Right lobe of liver (tissue), 4 donors: ENCODE measurements at regions not wholly inside any gene's neighbourhood (a gene's known extent, or its start where the extent isn't known, plus 50 kb on each side); places are given as distances from the start of the nearest gene placed in this dataset.

Experiments
- CTCF ChIP-seq, 4 donors: fragments of 200-600 bp in 3 of 4; fragments of 450-650 bp in 1 of 4; IDR thresholded peaks; one replicate each; pipeline versions ENCODE4 v1.5.1 to v1.8.0; 2016 to 2022; ENCODE audit warnings: antibody characterized with exemption in 4 of 4, mild to moderate bottlenecking in 2 of 4
- POLR2A ChIP-seq: fragments of 450-650 bp; IDR thresholded peaks from one replicate; pipeline ENCODE4 v1.6.1; 2017; ENCODE audit warnings: antibody characterized with exemption, mild to moderate bottlenecking
- donor health status: DM: no; HTN: no; CAD: no.
- donor health status: DM: no; HTN: no; CAD: no.
- donor health status: DM: no; HTN: yes; CAD: no.

GRCh38 chr12:88955531-88955930, 375.3 kb upstream of the KITLG start:
- TF ChIP-seq CTCF (IDR thresholded peaks at IDR 0.05), result no peak
- no peak for TF ChIP-seq POLR2A
